AG09309 (cell line): ENCODE measurements at regions not wholly inside any gene's neighbourhood (a gene's known extent, or its start where the extent isn't known, plus 50 kb on each side); places are given as distances from the start of the nearest gene placed in this dataset.

ENCODE experiments used
- DNase-seq: peaks from one replicate; pipeline ENCODE4 v3.0.0-alpha.2; 2010; ENCODE audit warnings: low read depth
- H3K4me3 ChIP-seq: 2 replicates; pipeline ENCODE4 v1.5.1; 2011; ENCODE audit warnings: mild to moderate bottlenecking, low read depth, low read length, moderate library complexity; ENCODE audit not compliant: control insufficient read depth
- CTCF ChIP-seq: IDR thresholded peaks from 2 replicates; pipeline ENCODE4 v1.5.1; 2011; ENCODE audit warnings: mild to moderate bottlenecking, low read depth, low read length, inconsistent platforms; ENCODE audit not compliant: insufficient read depth, control insufficient read depth; ENCODE audit errors: missing control alignments

- H3K4me3 ChIP-seq, result no peak overlapping the region
- no peak for TF ChIP-seq CTCF
- DNase-seq, result no peak
Observed at GRCh38 chr3:5531039-5531438, 343.5 kb downstream of the EDEM1 start.

GRCh38 chr3:5531741-5532290 is 344.3 kb downstream of the EDEM1 start:
- TF ChIP-seq CTCF, result no peak
- H3K4me3 ChIP-seq, result no peak overlapping the region
- no peak for DNase-seq

GRCh38 chr3:5540532-5540931 is 353.0 kb downstream of the EDEM1 start:
- no peak for TF ChIP-seq CTCF

GRCh38 chr3:5542472-5542871 is 355.0 kb downstream of the EDEM1 start:
- DNase-seq, result no peak
- H3K4me3 ChIP-seq, result no peak overlapping the region
- no peak for TF ChIP-seq CTCF

More at GRCh38 chr3:5540532-5540931, 353.0 kb downstream of the EDEM1 start:
- H3K4me3 ChIP-seq, result no peak overlapping the region
- no peak for DNase-seq

GRCh38 chr3:5543047-5543446 is 355.5 kb downstream of the EDEM1 start:
- TF ChIP-seq CTCF, result no peak
- H3K4me3 ChIP-seq, result no peak overlapping the region
- no peak for DNase-seq

- DNase-seq, result no peak
- no peak overlapping the region for H3K4me3 ChIP-seq
- TF ChIP-seq CTCF, result no peak
Observed at GRCh38 chr3:5545719-5546118, 358.2 kb downstream of the EDEM1 start.

- H3K4me3 ChIP-seq, result no peak overlapping the region
- no peak for DNase-seq
- no peak for TF ChIP-seq CTCF
Observed at GRCh38 chr3:5553203-5553602, 365.7 kb downstream of the EDEM1 start.
